ENCODE measurements at regions not wholly inside any gene's neighbourhood (a gene's known extent, or its start where the extent isn't known, plus 50 kb on each side); places are given as distances from the start of the nearest gene placed in this dataset.

GRCh38 chr18:78554944-78555608 lies 424.5 kb upstream of the SALL3 start:
- no peak for ATAC-seq

GRCh38 chr18:78557371-78557770 lies 422.2 kb upstream of the SALL3 start:
- ATAC-seq: no peak
- no peak for TF ChIP-seq ISL1 (CRISPR knock-in tag; IDR thresholded peaks at IDR 0.05)
- TF ChIP-seq POU6F1 (CRISPR knock-in tag; IDR thresholded peaks at IDR 0.05; ENCODE audit: borderline replicate concordance, low read depth): no peak
- no peak for TF ChIP-seq CSRNP3 (CRISPR knock-in tag; IDR thresholded peaks at IDR 0.05)
- no peak for TF ChIP-seq GLIS3 (CRISPR knock-in tag; IDR thresholded peaks at IDR 0.05)
- no peak for TF ChIP-seq CREB5 (CRISPR knock-in tag; IDR thresholded peaks at IDR 0.05; ENCODE audit: low read depth)
- no peak for TF ChIP-seq ZNF70 (CRISPR knock-in tag; IDR thresholded peaks at IDR 0.05)
- TF ChIP-seq TCF4 (CRISPR knock-in tag; IDR thresholded peaks at IDR 0.05; ENCODE audit: borderline replicate concordance): no peak
- no peak for TF ChIP-seq ZNF565 (CRISPR knock-in tag; conservative IDR thresholded peaks at IDR 0.05; ENCODE audit: low read depth)
- TF ChIP-seq PPARA (CRISPR knock-in tag; IDR thresholded peaks at IDR 0.05; ENCODE audit: borderline replicate concordance): no peak
- TF ChIP-seq SNAI2 (CRISPR knock-in tag; IDR thresholded peaks at IDR 0.05): no peak
- no peak for TF ChIP-seq CSDC2 (CRISPR knock-in tag; IDR thresholded peaks at IDR 0.05)

More at GRCh38 chr18:78554944-78555608, 424.5 kb upstream of the SALL3 start:
- no peak for TF ChIP-seq GLIS3 (CRISPR knock-in tag; IDR thresholded peaks at IDR 0.05)
- TF ChIP-seq ZFP3 (CRISPR knock-in tag; IDR thresholded peaks at IDR 0.05): no peak
- TF ChIP-seq ZFP30 (CRISPR knock-in tag; IDR thresholded peaks at IDR 0.05): no peak
- TF ChIP-seq SNAI2 (CRISPR knock-in tag; IDR thresholded peaks at IDR 0.05): no peak
- no peak for TF ChIP-seq ZNF70 (CRISPR knock-in tag; IDR thresholded peaks at IDR 0.05)
- TF ChIP-seq TCF4 (CRISPR knock-in tag; IDR thresholded peaks at IDR 0.05; ENCODE audit: borderline replicate concordance): no peak
- no peak for TF ChIP-seq RARB (CRISPR knock-in tag; IDR thresholded peaks at IDR 0.05)
- TF ChIP-seq ARNTL (CRISPR knock-in tag; IDR thresholded peaks at IDR 0.05; ENCODE audit: borderline replicate concordance, low read depth): no peak
- TF ChIP-seq ZNF8 (CRISPR knock-in tag; IDR thresholded peaks at IDR 0.05): no peak

GRCh38 chr18:78558101-78558810 lies 421.4 kb upstream of the SALL3 start:
- TF ChIP-seq ESRRG (CRISPR knock-in tag; IDR thresholded peaks at IDR 0.05) (no peak), GLIS3 (CRISPR knock-in tag; IDR thresholded peaks at IDR 0.05) (no peak), PATZ1 (CRISPR knock-in tag; IDR thresholded peaks at IDR 0.05; ENCODE audit: borderline replicate concordance) (no peak), ISL1 (CRISPR knock-in tag; IDR thresholded peaks at IDR 0.05) (no peak), TOX (CRISPR knock-in tag; IDR thresholded peaks at IDR 0.05; ENCODE audit: borderline replicate concordance) (no peak), CSRNP3 (CRISPR knock-in tag; IDR thresholded peaks at IDR 0.05) (no peak), ZNF70 (CRISPR knock-in tag; IDR thresholded peaks at IDR 0.05) (no peak), PPARA (CRISPR knock-in tag; IDR thresholded peaks at IDR 0.05; ENCODE audit: borderline replicate concordance) (no peak), ARNTL (CRISPR knock-in tag; IDR thresholded peaks at IDR 0.05; ENCODE audit: borderline replicate concordance, low read depth) (no peak), TSHZ2 (CRISPR knock-in tag; IDR thresholded peaks at IDR 0.05) (no peak), ZNF565 (CRISPR knock-in tag; conservative IDR thresholded peaks at IDR 0.05; ENCODE audit: low read depth) (no peak), RARB (CRISPR knock-in tag; IDR thresholded peaks at IDR 0.05) (no peak), CSDC2 (CRISPR knock-in tag; IDR thresholded peaks at IDR 0.05) (no peak), TCF4 (CRISPR knock-in tag; IDR thresholded peaks at IDR 0.05; ENCODE audit: borderline replicate concordance) (no peak)
- ATAC-seq: no peak
